ENCODE measurements at regions not wholly inside any gene's neighbourhood (a gene's known extent, or its start where the extent isn't known, plus 50 kb on each side); places are given as distances from the start of the nearest gene placed in this dataset.

- Mint-ChIP-seq H3K9me3 (no peaks in the 10 kb centered on the region), H3K4me3 (no peak overlapping the region), H3K4me1 (no peaks in the 10 kb centered on the region), H3K27me3 (ENCODE audit: low read depth) (no peaks in the 10 kb centered on the region), H3K36me3 (ENCODE audit: low read depth) (no peaks in the 10 kb centered on the region), H3K27ac (no peak overlapping the region)
- no peak for TF ChIP-seq CTCF (IDR thresholded peaks at IDR 0.05; ENCODE audit: unreplicated experiment in 3 of 3)
Measured at GRCh38 chr2:225781145-225781544, 381.6 kb downstream of the NYAP2 start.

GRCh38 chr2:225779829-225780228 lies 380.3 kb downstream of the NYAP2 start:
- H3K27me3 Mint-ChIP-seq (ENCODE audit: low read depth), result no peaks in the 10 kb centered on the region
- no peaks in the 10 kb centered on the region for H3K4me1 Mint-ChIP-seq
- no peak for TF ChIP-seq CTCF (IDR thresholded peaks at IDR 0.05; ENCODE audit: unreplicated experiment in 3 of 3)
- H3K27ac Mint-ChIP-seq, result no peak overlapping the region
- H3K9me3 Mint-ChIP-seq, result peaks cover 7% of the 10 kb centered on the region
- H3K4me3 Mint-ChIP-seq, result no peak overlapping the region
- H3K36me3 Mint-ChIP-seq (ENCODE audit: low read depth), result no peaks in the 10 kb centered on the region

GRCh38 chr2:225773148-225773547 lies 373.6 kb downstream of the NYAP2 start:
- peak overlapping the region in 2 of 3 experiments; percentile 82 to 91 for H3K27ac Mint-ChIP-seq
- peaks cover 30% of the 10 kb centered on the region for H3K4me1 Mint-ChIP-seq
- no peak for TF ChIP-seq CTCF (IDR thresholded peaks at IDR 0.05; ENCODE audit: unreplicated experiment in 3 of 3)
- H3K4me3 Mint-ChIP-seq, result no peak overlapping the region
- H3K9me3 Mint-ChIP-seq, result peaks cover 11% of the 10 kb centered on the region
- H3K36me3 Mint-ChIP-seq (ENCODE audit: low read depth), result no peaks in the 10 kb centered on the region
- no peaks in the 10 kb centered on the region for H3K27me3 Mint-ChIP-seq (ENCODE audit: low read depth)

GRCh38 chr2:225771701-225772100 lies 372.2 kb downstream of the NYAP2 start:
- no peaks in the 10 kb centered on the region for H3K36me3 Mint-ChIP-seq (ENCODE audit: low read depth)
- H3K4me1 Mint-ChIP-seq, result peaks cover 31% of the 10 kb centered on the region
- no peak overlapping the region for H3K4me3 Mint-ChIP-seq
- TF ChIP-seq CTCF (IDR thresholded peaks at IDR 0.05; ENCODE audit: unreplicated experiment in 3 of 3), result no peak
- H3K9me3 Mint-ChIP-seq, result peaks cover 11% of the 10 kb centered on the region
- H3K27ac Mint-ChIP-seq, result peak overlapping the region in 2 of 3 experiments; percentile 16 to 44
- no peaks in the 10 kb centered on the region for H3K27me3 Mint-ChIP-seq (ENCODE audit: low read depth)

- no peak overlapping the region for H3K27ac Mint-ChIP-seq
- no peaks in the 10 kb centered on the region for H3K27me3 Mint-ChIP-seq (ENCODE audit: low read depth)
- no peak overlapping the region for H3K4me3 Mint-ChIP-seq
- no peak for TF ChIP-seq CTCF (IDR thresholded peaks at IDR 0.05; ENCODE audit: unreplicated experiment in 3 of 3)
- H3K4me1 Mint-ChIP-seq, result peaks cover 55% of the 10 kb centered on the region
- no peaks in the 10 kb centered on the region for H3K9me3 Mint-ChIP-seq
- no peaks in the 10 kb centered on the region for H3K36me3 Mint-ChIP-seq (ENCODE audit: low read depth)
Measured at GRCh38 chr2:225768741-225769140, 369.2 kb downstream of the NYAP2 start.

GRCh38 chr2:225766431-225766830 lies 366.9 kb downstream of the NYAP2 start:
- peaks cover 44% of the 10 kb centered on the region for H3K4me1 Mint-ChIP-seq
- no peak overlapping the region for H3K4me3 Mint-ChIP-seq
- H3K27me3 Mint-ChIP-seq (ENCODE audit: low read depth), result no peaks in the 10 kb centered on the region
- no peaks in the 10 kb centered on the region for H3K9me3 Mint-ChIP-seq
- peak overlapping the region in 2 of 3 experiments; percentile 69 to 74 for H3K27ac Mint-ChIP-seq
- TF ChIP-seq CTCF (IDR thresholded peaks at IDR 0.05; ENCODE audit: unreplicated experiment in 3 of 3), result no peak
- H3K36me3 Mint-ChIP-seq (ENCODE audit: low read depth), result no peaks in the 10 kb centered on the region

Data from nephron (organoid).